ENCODE measurements at regions not wholly inside any gene's neighbourhood (a gene's known extent, or its start where the extent isn't known, plus 50 kb on each side); places are given as distances from the start of the nearest gene placed in this dataset.

GRCh38 chr12:78278706-78279190 is 448.1 kb downstream of the NAV3 start:
- no peak for TF ChIP-seq POLR2A (IDR thresholded peaks at IDR 0.05; ENCODE audit: low read depth, low read length)
- TF ChIP-seq CTCF (conservative IDR thresholded peaks at IDR 0.05; ENCODE audit: low read depth, low read length) = no peak
- TF ChIP-seq CEBPB (IDR thresholded peaks at IDR 0.05; ENCODE audit: low read depth, low read length) = no peak
